GM23338 (cell line): ENCODE measurements at regions not wholly inside any gene's neighbourhood (a gene's known extent, or its start where the extent isn't known, plus 50 kb on each side); places are given as distances from the start of the nearest gene placed in this dataset.

ENCODE experiments used
- ATAC-seq: fragments of 200-7000 bp; cut with Tn5 transposase; 3 replicates; pipeline ENCODE4 v1.9.1; 2020
- DNase-seq: peaks from one replicate; pipeline ENCODE4 v3.0.0-alpha.2; 2015; ENCODE audit warnings: low spot score
- H2AFZ ChIP-seq: fragments of 200-600 bp; sonication (generic); 2 replicates; pipeline ENCODE4 v1.8.0; 2016; ENCODE audit warnings: antibody characterized with exemption, mild to moderate bottlenecking, moderate library complexity
- H3F3A ChIP-seq: fragments of 200-600 bp; sonication (generic); replicated peaks from 2 replicates; pipeline ENCODE4 v1.8.0; 2017; ENCODE audit warnings: antibody characterized with exemption, mixed run types, low read depth
- H3K27ac ChIP-seq: fragments of 200-600 bp; sonication (generic); 2 replicates; pipeline ENCODE4 v1.6.1; 2016; ENCODE audit warnings: low read depth
- H3K27me3 ChIP-seq: fragments of 200-600 bp; sonication (generic); 2 replicates; pipeline ENCODE4 v1.8.0; 2016; ENCODE audit warnings: mild to moderate bottlenecking, mixed run types, moderate library complexity; ENCODE audit not compliant: insufficient read depth
- H3K36me3 ChIP-seq: fragments of 200-600 bp; sonication (generic); 2 replicates; pipeline ENCODE4 v1.8.0; 2016; ENCODE audit warnings: mild to moderate bottlenecking; ENCODE audit not compliant: insufficient read depth
- H3K4me1 ChIP-seq: fragments of 200-600 bp; sonication (generic); 2 replicates; pipeline ENCODE4 v1.8.0; 2016; ENCODE audit warnings: mild to moderate bottlenecking, moderate library complexity; ENCODE audit not compliant: insufficient read depth
- H3K4me2 ChIP-seq: fragments of 200-600 bp; sonication (generic); 2 replicates; pipeline ENCODE4 v1.7.1; 2017; ENCODE audit warnings: mixed run types
- H3K4me3 ChIP-seq: fragments of 200-600 bp; sonication (generic); 2 replicates; pipeline ENCODE4 v1.6.1; 2016; ENCODE audit warnings: mixed run types
- H3K79me2 ChIP-seq: fragments of 200-600 bp; sonication (generic); replicated peaks from 2 replicates; pipeline ENCODE4 v1.8.0; 2017; ENCODE audit warnings: mild to moderate bottlenecking; ENCODE audit not compliant: insufficient read depth
- H3K9me2 ChIP-seq: fragments of 200-600 bp; sonication (generic); 2 replicates; pipeline ENCODE4 v1.8.0; 2017; ENCODE audit not compliant: insufficient read depth
- H4K20me1 ChIP-seq: fragments of 200-600 bp; sonication (generic); replicated peaks from 2 replicates; pipeline ENCODE4 v1.8.0; 2017; ENCODE audit warnings: mild to moderate bottlenecking; ENCODE audit not compliant: insufficient read depth
- H3K27ac Mint-ChIP-seq: 2 replicates; pipeline ENCODE4 v1.8.0; 2020; ENCODE audit warnings: inconsistent platforms, mild to moderate bottlenecking, moderate library complexity, mixed read lengths
- H3K27me3 Mint-ChIP-seq: 3 replicates; pipeline ENCODE4 v1.8.0; 2022; ENCODE audit warnings: low read depth, mild to moderate bottlenecking, moderate library complexity, mixed read lengths, inconsistent platforms; ENCODE audit not compliant: insufficient read depth, poor library complexity
- H3K36me3 Mint-ChIP-seq: 3 replicates; pipeline ENCODE4 v1.8.0; 2021; ENCODE audit warnings: low read depth, mild to moderate bottlenecking, inconsistent platforms, moderate library complexity, mixed read lengths
- H3K4me1 Mint-ChIP-seq: 3 replicates; pipeline ENCODE4 v1.8.0; 2020; ENCODE audit warnings: mild to moderate bottlenecking, inconsistent platforms, mixed read lengths
- H3K4me3 Mint-ChIP-seq: 3 replicates; pipeline ENCODE4 v1.8.0; 2021; ENCODE audit warnings: moderate library complexity, mild to moderate bottlenecking, inconsistent platforms, mixed read lengths
- H3K9me3 Mint-ChIP-seq: 3 replicates; pipeline ENCODE4 v1.8.0; 2020; ENCODE audit warnings: moderate library complexity, mild to moderate bottlenecking, inconsistent platforms, mixed read lengths
- CREB1 ChIP-seq: fragments of 250-450 bp; sonication (Bioruptor Pico); IDR thresholded peaks from 2 replicates; pipeline ENCODE4 v1.5.0; 2020; ENCODE audit warnings: low read depth, mild to moderate bottlenecking, moderate library complexity
- CTCF ChIP-seq, 2 experiments: fragments of 200-600 bp in 1 of 2; sonication (generic) in 1 of 2; conservative IDR thresholded peaks; 2 replicates each; pipeline versions ENCODE4 v1.5.1 to v1.6.1; 2016 to 2017; ENCODE audit warnings: antibody characterized with exemption in 2 of 2, low read depth in 2 of 2, mild to moderate bottlenecking in 2 of 2, moderate library complexity in 1 of 2
- EZH2phosphoT487 ChIP-seq: fragments of 200-600 bp; sonication (generic); IDR thresholded peaks from one replicate; pipeline ENCODE4 v1.8.1; 2018; ENCODE audit warnings: antibody characterized with exemption; ENCODE audit not compliant: unreplicated experiment
- POLR2AphosphoS5 ChIP-seq: IDR thresholded peaks from 2 replicates; pipeline ENCODE4 v1.6.1; 2016; ENCODE audit warnings: antibody characterized with exemption, low read depth
- STAT1 ChIP-seq: IDR thresholded peaks from one replicate; pipeline ENCODE4 v1.6.1; 2016; ENCODE audit warnings: antibody characterized with exemption; ENCODE audit not compliant: unreplicated experiment
- ZNF331 ChIP-seq: fragments of 250-450 bp; sonication (Bioruptor Pico); IDR thresholded peaks from 2 replicates; pipeline ENCODE4 v1.5.0; 2020; ENCODE audit warnings: low read depth, mild to moderate bottlenecking, moderate library complexity
- ZNF462 ChIP-seq: fragments of 250-450 bp; sonication (Bioruptor Pico); IDR thresholded peaks from 2 replicates; pipeline ENCODE4 v1.5.0; 2020; ENCODE audit warnings: mild to moderate bottlenecking, moderate library complexity

GRCh38 chr2:5449867-5450266 is 242.3 kb upstream of the SOX11 start:
- H3K4me1 Mint-ChIP-seq = peaks cover 9% of the 10 kb centered on the region; the same call in 2 of the 3 replicates
- Histone ChIP-seq H3F3A (no peaks in the 10 kb centered on the region), H2AFZ (no peak overlapping the region), H3K27me3 (no peaks in the 10 kb centered on the region), H3K9me2 (no peaks in the 10 kb centered on the region), H3K4me3 (no peak overlapping the region), H4K20me1 (no peaks in the 10 kb centered on the region), H3K4me2 (no peak overlapping the region), H3K4me1 (no peaks in the 10 kb centered on the region), H3K36me3 (no peaks in the 10 kb centered on the region), H3K27ac (no peak overlapping the region), H3K79me2 (no peaks in the 10 kb centered on the region)
- ATAC-seq (no peak), DNase-seq (no peak)
- H3K36me3 Mint-ChIP-seq = peaks cover 4% of the 10 kb centered on the region; the same call in 1 of the 3 replicates
- H3K27me3 Mint-ChIP-seq = no peaks in the 10 kb centered on the region
- H3K4me3 Mint-ChIP-seq = no peak overlapping the region
- no peak overlapping the region for H3K27ac Mint-ChIP-seq
- TF ChIP-seq ZNF331 = no peak
- no peak for TF ChIP-seq STAT1
- TF ChIP-seq POLR2AphosphoS5 = no peak
- no peak for TF ChIP-seq CTCF (conservative IDR thresholded peaks at IDR 0.05; ENCODE audit: low read depth in 2 of 2)
- no peak for TF ChIP-seq CREB1 (CRISPR knock-in tag)
- TF ChIP-seq EZH2phosphoT487 = no peak
- TF ChIP-seq ZNF462 = no peak
- H3K9me3 Mint-ChIP-seq = peaks cover 57% of the 10 kb centered on the region
